ENCODE measurements at regions not wholly inside any gene's neighbourhood (a gene's known extent, or its start where the extent isn't known, plus 50 kb on each side); places are given as distances from the start of the nearest gene placed in this dataset.

DNA sequence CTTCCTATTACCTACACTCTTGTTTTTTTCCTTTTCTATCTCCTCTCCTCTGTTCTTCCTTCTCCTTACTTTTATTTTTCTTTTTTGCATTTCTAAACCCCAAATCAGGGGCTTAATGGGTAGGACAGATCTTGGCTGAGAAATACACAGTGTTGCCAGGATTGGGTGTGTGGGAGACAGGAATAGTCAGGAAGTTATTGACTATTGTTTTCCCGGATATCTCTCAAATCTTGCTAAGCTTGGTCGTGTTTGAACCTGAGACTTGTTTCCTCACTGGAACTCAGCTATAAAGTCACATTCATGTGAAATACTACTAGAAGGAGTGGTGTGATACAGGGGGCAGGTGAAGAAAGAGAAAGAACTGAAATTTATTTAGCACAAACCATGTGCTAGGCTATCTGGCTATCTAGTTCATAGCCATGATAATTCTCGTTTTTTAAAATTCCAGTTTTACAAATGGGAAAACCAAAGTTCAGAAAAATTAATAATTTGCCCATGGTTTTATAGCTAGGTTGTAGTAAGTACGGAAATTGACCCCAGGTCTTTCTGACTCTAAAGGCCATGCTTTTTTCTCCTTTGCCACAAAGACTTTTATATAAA lies 343.2 kb upstream of the UMPS start:
- no peaks in the 10 kb centered on the region for H4K20me1 ChIP-seq (ENCODE audit: control insufficient read depth, insufficient read depth, low read depth, low read length)
- no peaks in the 10 kb centered on the region for H3K4me1 ChIP-seq (ENCODE audit: control insufficient read depth, low read length)
- H3K9me2 ChIP-seq (replicated peaks; ENCODE audit: control insufficient read depth, low read length): no peaks in the 10 kb centered on the region
- no peak overlapping the region for H3K4me2 ChIP-seq (ENCODE audit: low read length)
- H3K27ac ChIP-seq (ENCODE audit: low read depth, low read length): no peak overlapping the region
- H3F3A ChIP-seq (ENCODE audit: control insufficient read depth, insufficient read depth): no peaks in the 10 kb centered on the region
- TF ChIP-seq, protein P1, sequence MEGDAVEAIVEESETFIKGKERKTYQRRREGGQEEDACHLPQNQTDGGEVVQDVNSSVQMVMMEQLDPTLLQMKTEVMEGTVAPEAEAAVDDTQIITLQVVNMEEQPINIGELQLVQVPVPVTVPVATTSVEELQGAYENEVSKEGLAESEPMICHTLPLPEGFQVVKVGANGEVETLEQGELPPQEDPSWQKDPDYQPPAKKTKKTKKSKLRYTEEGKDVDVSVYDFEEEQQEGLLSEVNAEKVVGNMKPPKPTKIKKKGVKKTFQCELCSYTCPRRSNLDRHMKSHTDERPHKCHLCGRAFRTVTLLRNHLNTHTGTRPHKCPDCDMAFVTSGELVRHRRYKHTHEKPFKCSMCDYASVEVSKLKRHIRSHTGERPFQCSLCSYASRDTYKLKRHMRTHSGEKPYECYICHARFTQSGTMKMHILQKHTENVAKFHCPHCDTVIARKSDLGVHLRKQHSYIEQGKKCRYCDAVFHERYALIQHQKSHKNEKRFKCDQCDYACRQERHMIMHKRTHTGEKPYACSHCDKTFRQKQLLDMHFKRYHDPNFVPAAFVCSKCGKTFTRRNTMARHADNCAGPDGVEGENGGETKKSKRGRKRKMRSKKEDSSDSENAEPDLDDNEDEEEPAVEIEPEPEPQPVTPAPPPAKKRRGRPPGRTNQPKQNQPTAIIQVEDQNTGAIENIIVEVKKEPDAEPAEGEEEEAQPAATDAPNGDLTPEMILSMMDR (IDR thresholded peaks at IDR 0.05; ENCODE audit: low read depth, low read length, poor library complexity, severe bottlenecking): no peak
- no peak for TF ChIP-seq EZH2phosphoT487 (IDR thresholded peaks at IDR 0.05; ENCODE audit: borderline replicate concordance, low read length)
- no peaks in the 10 kb centered on the region for H3K79me2 ChIP-seq (ENCODE audit: control insufficient read depth, low read length)
- no peaks in the 10 kb centered on the region for H3K36me3 ChIP-seq (ENCODE audit: control insufficient read depth, low read length)
- no peaks in the 10 kb centered on the region for H3K9me3 ChIP-seq (ENCODE audit: control insufficient read depth, insufficient read depth, low read length)
- no peak overlapping the region for H3K4me3 ChIP-seq (ENCODE audit: low read length)
- peaks cover 3% of the 10 kb centered on the region; the same call in 1 of the 2 replicates for H3K27me3 ChIP-seq (ENCODE audit: control insufficient read depth, low read length)

DNA sequence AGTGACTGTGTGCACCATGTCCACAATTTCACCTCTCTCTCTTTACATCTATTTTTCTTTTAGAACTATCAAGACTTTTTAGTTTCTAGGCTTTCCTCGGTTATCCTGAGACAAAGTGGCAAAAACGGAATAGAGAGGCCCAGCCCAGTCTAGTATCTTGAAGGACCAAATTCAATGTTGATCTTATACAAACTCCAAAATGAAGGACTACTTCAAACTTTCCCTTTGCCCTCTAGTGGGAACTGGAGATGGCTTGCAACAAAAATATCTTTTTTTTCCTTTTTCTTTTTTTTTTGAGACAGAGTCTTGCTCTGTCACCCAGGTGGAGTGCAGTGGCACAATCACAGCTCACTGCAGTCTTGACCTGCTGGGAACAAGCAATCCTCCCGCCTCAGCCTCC lies 338.5 kb upstream of the UMPS start:
- no peak overlapping the region for H3K4me2 ChIP-seq (ENCODE audit: low read length)
- no peak for TF ChIP-seq EZH2phosphoT487 (IDR thresholded peaks at IDR 0.05; ENCODE audit: borderline replicate concordance, low read length)
- TF ChIP-seq, protein P1 (IDR thresholded peaks at IDR 0.05; ENCODE audit: low read depth, low read length, poor library complexity, severe bottlenecking): no peak
- no peak overlapping the region for H3K4me3 ChIP-seq (ENCODE audit: low read length)
- H3K36me3 ChIP-seq (ENCODE audit: control insufficient read depth, low read length): no peaks in the 10 kb centered on the region
- H3K4me1 ChIP-seq (ENCODE audit: control insufficient read depth, low read length): no peaks in the 10 kb centered on the region
- H3K27me3 ChIP-seq (ENCODE audit: control insufficient read depth, low read length): peaks cover 3% of the 10 kb centered on the region; the same call in 1 of the 2 replicates
- no peaks in the 10 kb centered on the region for H3K9me3 ChIP-seq (ENCODE audit: control insufficient read depth, insufficient read depth, low read length)
- no peaks in the 10 kb centered on the region for H3K79me2 ChIP-seq (ENCODE audit: control insufficient read depth, low read length)
- no peaks in the 10 kb centered on the region for H3F3A ChIP-seq (ENCODE audit: control insufficient read depth, insufficient read depth)
- no peaks in the 10 kb centered on the region for H3K9me2 ChIP-seq (replicated peaks; ENCODE audit: control insufficient read depth, low read length)
- H4K20me1 ChIP-seq (ENCODE audit: control insufficient read depth, insufficient read depth, low read depth, low read length): no peaks in the 10 kb centered on the region
- H3K27ac ChIP-seq (ENCODE audit: low read depth, low read length): no peak overlapping the region

DNA sequence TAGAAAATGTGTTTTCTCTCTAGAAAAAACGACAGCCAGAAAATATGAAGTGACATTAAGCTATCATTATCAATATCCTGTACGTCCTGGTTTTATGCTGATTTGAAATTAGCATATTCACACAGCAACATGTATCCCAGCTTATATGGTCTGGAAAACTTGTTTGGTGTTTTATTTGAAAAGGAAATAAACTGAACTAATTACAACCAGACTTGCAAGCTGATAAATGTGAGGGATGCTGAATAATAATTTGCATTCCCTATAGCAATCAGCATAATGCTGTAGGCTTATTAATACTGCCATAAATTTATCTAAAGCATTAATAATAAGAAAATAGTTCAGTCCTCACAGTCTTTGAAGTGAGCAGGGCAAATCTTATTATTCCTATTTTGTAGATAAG lies 336.9 kb upstream of the UMPS start:
- Histone ChIP-seq H3F3A (ENCODE audit: control insufficient read depth, insufficient read depth) (no peaks in the 10 kb centered on the region), H3K4me2 (ENCODE audit: low read length) (no peak overlapping the region), H4K20me1 (ENCODE audit: control insufficient read depth, insufficient read depth, low read depth, low read length) (no peaks in the 10 kb centered on the region), H3K79me2 (ENCODE audit: control insufficient read depth, low read length) (no peaks in the 10 kb centered on the region), H3K27me3 (ENCODE audit: control insufficient read depth, low read length) (peaks cover 3% of the 10 kb centered on the region; the same call in 1 of the 2 replicates), H3K4me1 (ENCODE audit: control insufficient read depth, low read length) (no peaks in the 10 kb centered on the region), H3K9me2 (replicated peaks; ENCODE audit: control insufficient read depth, low read length) (no peaks in the 10 kb centered on the region), H3K4me3 (ENCODE audit: low read length) (no peak overlapping the region), H3K27ac (ENCODE audit: low read depth, low read length) (no peak overlapping the region), H3K9me3 (ENCODE audit: control insufficient read depth, insufficient read depth, low read length) (no peaks in the 10 kb centered on the region), H3K36me3 (ENCODE audit: control insufficient read depth, low read length) (no peaks in the 10 kb centered on the region)
- TF ChIP-seq EZH2phosphoT487 (IDR thresholded peaks at IDR 0.05; ENCODE audit: borderline replicate concordance, low read length): no peak
- TF ChIP-seq, protein P1 (IDR thresholded peaks at IDR 0.05; ENCODE audit: low read depth, low read length, poor library complexity, severe bottlenecking): no peak

Data from DOHH2 (cell line).